ENCODE measurements at regions not wholly inside any gene's neighbourhood (a gene's known extent, or its start where the extent isn't known, plus 50 kb on each side); places are given as distances from the start of the nearest gene placed in this dataset.

DNA sequence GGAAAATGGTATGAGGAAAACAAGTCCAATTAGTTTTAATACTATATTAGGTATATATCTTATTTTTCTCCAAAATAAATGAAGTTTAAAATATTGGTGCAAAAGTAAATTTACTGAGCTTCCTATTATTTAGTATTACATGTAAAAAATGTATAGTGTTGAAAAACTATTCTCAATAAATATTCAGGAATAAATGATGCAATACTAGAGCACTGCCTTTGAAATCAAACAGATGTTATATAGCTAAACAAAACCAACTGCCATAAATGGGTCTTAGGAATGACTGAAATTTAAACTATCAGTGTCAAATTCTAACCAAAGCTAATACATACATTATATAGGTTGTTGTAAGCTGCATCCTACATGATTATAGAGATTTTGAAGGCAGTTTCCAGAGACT is 1434.0 kb upstream of the LRRTM3 start:
- DNase-seq: no peak

DNA sequence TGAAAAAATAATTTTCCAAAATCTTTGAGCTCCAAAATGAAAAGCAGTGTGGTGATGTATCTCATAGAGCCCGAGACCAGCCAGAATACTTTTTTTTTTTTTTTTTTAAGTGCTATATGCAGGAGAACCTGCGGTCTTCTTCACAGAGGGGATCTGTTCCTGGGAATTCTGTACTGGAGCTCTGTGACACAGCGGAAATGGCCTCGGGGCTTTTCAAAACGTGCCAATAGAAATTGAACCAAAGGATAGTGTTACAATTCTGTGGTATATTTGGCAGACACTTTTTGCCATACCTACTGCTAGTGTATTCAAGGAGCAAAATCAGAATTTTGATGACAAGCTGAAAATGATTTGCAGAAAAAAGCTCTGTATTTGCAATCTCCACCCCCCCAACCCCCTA is 1429.3 kb upstream of the LRRTM3 start:
- DNase-seq: no peak

DNA sequence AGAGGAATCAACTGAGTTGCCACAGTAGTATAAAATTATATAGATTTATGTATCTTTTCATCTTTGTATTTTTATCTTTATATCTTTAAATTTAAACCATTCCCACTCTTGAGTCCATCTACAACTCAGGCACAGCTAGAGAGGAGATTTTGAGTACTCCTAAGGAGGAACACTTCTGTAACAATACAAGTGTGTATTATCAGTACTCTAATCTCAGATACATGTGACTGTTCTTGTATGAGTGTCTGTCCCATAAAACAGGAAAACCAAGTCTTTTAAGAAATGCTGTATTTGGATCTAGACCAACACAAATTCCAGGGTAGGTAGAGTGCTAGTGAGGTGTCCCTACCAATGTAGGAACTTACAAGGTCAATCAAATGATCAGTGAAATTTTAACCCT is 1428.0 kb upstream of the LRRTM3 start:
- DNase-seq: no peak

DNA sequence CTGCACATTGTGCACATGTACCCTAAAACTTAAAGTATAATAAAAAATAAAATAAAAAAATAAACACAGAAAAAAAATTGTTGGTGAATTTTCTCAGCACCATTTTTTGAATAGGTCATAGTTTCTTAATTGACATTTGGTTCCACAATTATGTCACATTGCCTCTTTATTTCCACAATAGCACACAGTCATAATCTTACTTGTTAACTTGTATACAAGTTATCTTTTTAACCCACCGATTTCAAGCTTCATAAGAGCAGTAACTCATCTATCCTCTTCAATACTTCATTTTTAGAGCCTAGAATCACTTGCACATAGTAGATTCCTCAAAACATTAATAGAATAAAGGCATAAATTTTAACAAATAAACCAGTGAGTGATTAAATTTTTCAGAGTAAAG is 1425.1 kb upstream of the LRRTM3 start:
- no peak for DNase-seq

DNA sequence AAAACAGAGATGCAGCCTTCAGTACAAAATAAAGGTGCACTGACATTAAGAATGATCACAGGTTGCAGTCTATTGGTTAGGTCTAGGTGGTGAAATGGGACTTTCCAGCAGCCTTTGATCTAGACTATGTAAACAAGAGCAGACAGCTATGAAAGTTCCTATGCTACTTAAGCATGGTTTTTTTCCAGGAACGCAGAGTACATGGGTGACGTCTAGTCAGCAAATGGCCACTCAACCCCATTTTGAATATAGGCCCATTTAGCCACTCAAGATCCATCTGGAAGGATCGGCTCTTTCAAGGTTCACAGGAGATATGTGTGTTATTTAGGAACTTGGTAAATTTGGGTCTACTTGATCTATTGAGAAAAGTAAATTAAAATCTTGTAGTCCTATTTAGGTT is 1424.6 kb upstream of the LRRTM3 start:
- no peak for DNase-seq

DNA sequence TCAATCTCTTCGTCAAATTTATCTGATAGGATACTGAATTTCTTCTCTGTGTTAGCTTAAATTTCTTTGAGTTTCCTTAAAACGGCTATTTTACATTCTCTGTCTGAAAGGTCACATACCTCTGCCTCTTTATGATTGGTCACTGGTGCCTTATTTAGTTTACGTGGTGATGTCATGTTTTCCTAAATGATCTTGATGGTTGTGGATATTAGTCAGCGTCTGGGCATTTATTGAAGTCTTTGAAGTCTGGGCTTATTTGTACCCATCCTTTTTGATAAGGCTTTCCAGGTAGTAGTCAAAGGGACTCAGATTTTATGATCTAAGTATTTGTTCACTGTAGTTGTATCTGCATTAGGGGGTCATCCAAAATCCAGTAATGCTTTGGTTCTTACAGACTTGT is 1407.5 kb upstream of the LRRTM3 start:
- DNase-seq: no peak

DNA sequence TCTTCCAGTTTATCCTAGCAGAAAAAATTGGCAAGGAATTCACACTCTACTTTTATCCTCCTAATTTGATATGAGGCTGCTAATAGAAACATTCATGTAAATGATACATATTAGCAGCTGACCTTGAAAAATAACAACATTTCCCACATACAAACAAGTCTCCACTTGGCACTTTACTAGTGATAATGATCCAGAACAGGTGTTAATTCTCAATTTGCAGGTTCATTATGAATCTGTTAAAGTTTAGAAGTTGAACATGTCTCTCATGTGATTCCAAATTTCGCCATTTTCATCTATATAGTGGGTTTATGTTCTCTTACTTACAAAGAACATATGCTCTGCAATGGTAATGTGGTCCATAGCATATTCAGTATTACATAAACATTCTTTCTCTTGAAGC is 1396.8 kb upstream of the LRRTM3 start:
- no peak for DNase-seq

DNA sequence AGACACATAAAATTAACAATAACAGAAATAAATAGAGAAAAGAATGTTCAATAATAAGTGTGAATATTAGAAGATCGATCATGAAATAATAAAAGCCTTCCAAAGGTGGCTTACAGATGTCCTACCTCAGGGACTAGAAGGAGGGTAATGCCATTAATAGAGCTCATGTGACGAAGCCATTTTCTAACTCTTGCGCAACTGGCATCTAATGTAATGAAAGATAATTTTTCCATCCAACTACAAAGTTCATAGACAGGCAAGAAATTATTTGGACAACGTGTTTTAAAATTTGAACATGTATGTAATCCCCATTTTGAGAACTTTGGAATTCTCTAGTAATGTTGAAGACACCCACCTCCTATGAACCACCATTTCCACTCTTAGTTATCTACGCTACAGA is 1394.3 kb upstream of the LRRTM3 start:
- DNase-seq: no peak

DNA sequence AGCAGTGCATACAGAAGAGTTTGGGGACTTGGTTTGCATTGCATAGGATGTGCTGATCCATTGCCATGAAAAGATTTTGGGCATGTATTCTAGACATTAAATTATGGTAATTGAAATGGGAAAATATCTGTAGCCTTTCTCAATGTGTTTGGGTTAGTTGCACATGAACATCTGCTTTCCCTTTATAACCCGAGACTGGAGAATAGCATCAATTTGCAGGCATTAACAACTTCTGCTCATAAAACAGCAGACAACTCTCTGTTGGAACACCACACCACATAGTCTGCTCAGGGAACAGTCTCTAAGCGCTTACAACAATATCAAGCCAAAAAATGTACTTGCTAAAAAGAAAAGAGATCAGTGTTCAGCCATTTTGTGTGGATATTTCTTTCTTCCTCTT is 1391.1 kb upstream of the LRRTM3 start:
- no peak for DNase-seq

DNA sequence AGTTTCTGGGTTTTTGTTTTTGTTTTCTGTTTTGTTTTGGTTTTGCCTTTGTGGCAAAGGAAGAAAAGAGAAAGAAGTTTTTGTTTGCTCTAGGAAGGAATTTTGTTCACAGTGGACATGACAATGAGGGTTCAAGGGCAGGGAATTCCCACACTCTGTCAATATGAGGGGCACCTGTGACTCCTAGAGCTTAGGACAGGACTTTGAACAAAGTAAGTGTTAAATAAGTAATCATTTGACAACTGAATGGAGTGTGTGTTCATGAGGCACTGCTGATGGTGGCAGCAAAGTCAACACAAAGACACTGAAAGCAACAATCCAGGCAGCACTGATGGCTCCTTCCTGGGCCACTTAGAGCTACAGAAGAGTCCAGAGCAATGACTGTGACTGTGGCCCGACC is 1381.1 kb upstream of the LRRTM3 start:
- no peak for DNase-seq

DNA sequence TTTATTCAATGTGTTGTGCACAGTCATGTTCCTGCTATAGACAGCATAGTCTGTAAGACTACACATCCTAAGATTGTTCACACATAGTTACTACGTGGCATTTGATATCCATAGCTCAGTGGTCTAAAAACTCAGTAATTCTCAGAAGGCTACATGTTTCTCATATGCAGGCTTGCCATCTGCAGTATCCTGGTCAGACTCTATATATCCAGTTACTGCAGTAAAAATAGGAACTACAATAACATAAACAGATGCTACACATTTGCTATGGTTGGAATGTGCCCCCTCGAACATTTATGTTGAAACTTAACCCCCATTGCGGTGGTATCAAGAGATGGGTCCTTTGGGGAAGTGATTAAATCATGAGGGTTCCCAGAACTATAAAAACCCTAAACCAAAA is 1377.8 kb upstream of the LRRTM3 start:
- DNase-seq: no peak

DNA sequence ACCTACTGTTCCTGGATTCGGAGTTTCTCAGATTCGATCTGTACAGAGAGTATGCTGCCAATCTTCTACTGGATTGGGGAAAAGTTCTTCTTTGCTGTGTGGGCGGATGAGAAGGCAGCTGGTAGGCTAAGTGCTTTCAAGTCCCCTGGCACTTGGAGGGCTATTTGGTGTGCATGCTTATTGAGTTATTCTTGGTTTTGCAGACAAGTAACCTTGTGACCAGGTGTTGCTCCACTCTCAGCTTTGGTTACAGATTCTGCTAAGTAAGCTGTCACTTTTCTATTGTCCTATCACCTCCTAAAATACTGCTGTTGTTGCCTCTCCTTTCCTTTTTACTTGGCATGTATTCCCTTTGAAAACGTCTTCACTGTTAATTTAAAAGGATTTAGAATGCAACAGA is 1375.1 kb upstream of the LRRTM3 start:
- DNase-seq: no peak

DNA sequence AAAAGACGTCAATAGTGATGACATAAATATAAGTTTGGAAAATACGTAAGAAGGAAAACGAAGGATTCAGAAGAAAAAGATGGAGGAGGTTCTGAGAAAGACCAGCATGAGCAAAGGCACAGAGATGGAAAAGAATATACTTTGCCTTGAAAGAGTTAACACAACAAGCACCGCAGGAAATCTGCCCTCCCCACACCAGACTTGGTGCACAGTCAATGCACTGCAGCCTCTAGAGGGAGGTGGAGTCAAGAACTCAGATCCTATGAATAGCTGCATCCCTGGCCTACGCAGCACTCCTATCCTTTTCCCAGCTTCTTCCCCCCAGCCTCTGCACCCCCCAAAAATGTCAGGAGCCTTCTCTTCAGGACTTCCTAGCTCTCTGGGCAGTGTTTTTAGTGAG is 1370.6 kb upstream of the LRRTM3 start:
- no peak for DNase-seq

DNA sequence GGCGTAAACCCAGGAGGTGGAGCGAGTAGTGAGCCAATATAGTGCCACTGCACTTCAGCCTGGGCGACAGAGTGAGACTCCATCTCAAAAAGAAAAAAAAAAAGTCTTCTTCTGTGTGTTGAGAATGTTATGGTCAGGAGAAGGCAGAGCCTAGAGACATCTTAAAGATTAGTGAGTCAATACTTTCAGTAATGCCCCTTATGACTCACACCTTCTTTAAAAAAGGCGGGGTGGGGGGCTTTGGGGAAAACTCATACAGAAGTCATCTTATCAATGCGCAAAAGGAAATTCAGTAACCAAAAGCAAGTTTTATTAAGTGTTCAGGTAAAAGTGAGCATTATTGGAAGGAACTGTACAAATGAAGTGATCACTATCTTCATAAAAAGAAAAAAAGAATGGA is 1369.8 kb upstream of the LRRTM3 start:
- DNase-seq: no peak

DNA sequence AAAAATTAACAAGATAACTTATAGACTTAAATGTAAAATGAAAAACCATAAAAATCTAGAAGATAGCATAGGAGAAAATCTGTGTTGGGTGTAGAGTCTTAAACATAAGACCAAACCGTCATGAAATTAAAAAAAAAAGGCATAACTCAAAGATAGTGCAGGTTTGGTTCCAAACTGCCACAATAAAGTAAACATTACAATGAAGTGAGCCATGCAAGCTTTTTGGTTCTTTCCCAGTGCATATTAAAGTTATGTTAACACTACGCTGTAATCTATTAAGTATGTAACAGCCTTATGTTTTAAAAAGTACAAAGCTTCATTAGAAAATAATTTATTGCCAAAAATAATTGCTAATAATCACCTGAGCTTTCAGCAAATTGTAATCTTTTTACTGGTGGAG is 1366.5 kb upstream of the LRRTM3 start:
- DNase-seq: no peak

DNA sequence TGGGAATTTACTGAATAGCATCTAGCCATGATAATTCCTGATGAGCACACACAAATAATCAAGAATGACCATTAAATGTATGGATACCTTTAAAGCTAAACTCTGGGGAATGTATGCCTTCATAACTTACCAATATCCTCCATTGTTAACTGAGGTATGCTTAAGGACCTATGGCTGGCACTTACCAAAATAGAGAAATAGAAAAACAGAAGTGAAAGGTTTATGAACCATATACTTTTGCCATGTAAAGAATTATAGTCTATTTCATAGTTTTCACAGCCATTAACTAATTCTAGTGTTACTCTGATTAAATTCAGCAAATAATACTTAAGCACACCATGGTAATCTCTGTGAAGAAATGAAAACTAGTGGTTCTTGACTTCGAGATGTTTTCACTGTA is 1360.6 kb upstream of the LRRTM3 start:
- no peak for DNase-seq

DNA sequence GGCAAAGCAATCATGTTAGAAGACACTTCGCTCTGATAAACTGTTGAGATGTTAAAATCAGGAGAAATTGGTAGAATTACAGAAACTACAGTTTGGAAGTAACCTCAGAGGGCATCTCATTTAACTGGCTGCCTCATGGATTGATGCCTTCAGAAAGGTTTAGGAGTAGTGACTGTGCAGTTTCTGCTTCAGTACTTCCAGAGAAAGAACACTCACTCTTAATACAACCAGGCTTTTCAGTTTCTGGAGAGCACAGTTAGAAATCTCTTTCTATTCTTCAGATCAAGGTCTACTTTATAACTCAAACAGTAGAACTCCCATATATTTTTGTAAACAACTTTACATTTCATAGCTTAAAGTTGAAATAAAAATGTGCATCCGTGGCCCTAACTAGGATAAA is 1358.9 kb upstream of the LRRTM3 start:
- DNase-seq: no peak

DNA sequence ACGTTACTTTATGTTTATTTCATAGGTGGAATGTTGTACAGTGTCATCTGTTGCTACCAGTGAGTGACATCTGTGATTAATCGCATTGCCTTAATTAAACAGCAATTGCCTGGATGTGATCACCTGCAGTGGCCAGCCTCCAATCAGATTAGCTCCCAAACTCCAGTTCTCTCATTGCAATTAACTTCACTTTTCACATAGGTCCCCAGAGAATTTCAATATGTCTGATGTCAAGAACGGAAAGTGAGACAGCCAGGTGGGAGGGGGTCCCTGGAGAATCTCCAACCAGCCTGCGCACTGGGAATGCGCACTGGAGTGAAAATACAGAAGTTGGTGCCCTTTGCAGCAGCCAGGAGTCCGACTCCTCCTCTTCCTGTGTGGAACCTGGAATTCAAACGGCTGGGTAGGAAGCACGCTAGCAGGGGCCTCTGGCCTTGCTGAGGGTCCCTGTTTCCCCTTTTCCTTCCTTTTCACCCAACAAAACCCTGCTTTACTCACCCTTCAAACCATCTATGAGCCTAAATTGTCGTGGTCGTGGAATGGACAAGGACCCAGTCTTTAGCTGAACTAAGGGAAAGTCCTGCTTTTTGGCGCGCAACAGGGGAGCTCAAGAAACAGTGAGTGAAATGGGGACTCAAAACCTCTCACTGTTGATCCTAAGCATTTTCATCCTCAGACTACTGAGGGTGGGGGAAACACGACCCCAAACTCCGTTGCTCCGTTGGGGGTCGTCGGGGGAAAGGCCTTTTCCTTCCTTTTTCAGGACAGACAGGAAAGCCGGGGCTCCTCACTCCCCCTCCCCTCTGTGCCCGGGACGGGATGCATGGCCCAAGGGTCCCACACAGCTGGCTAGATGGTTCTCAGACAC is 1355.5 kb upstream of the LRRTM3 start:
- peak; percentile 8 for DNase-seq

DNA sequence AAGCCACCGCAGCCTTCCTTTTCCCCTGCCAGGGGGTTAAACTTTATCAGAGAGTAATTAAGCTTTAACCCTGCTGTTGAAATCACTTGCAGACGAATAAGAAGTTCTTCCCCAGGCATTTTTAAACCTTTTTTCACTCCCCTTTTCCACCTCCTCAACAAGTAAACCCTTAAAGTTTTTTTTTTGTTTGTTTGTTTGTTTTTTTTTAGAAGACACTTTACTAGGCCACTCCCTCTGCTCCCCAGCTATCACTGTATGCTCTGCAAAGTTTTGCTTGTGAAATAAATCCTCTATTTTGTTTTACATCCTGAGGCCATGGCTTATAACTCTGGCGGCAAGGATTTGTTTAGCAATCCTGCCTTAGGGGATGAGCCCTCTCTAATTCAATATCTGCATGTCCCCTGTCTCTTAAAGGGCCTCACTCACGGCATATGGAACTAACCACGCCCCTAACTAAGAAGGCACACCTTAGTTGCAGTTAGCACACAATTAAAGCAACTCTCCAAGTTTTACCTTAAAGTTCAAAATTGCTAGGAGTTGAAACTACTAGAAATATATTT is 1354.7 kb upstream of the LRRTM3 start:
- DNase-seq: no peak

DNA sequence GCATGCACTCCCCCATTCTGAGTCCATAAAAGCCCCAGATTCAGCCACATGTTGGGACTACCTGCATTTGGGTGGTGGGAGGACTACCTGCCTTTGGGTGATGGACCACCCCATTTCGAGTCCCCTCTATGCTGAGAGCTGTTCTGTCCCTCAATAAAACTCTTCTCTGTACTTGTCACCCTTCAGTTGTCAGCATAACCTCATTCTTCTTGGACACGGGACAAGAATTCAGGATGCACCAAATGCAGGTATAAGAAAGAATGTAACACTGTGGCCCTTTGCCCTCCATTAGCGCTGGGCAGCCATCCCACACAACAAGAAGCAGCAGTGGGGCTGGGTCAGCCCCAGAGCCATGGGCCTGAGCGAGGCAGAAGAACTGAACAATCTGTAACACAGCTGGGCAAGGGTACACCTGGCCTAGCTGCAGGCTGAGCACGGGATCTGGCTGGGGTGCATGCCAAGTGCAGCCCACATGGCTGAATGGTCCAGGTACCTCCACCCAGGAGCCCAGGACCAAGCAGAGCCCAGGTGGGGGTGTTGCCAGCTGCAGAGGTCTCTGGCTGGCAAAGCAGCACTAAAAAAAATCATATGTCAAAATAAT is 1344.3 kb upstream of the LRRTM3 start:
- no peak for DNase-seq

DNA sequence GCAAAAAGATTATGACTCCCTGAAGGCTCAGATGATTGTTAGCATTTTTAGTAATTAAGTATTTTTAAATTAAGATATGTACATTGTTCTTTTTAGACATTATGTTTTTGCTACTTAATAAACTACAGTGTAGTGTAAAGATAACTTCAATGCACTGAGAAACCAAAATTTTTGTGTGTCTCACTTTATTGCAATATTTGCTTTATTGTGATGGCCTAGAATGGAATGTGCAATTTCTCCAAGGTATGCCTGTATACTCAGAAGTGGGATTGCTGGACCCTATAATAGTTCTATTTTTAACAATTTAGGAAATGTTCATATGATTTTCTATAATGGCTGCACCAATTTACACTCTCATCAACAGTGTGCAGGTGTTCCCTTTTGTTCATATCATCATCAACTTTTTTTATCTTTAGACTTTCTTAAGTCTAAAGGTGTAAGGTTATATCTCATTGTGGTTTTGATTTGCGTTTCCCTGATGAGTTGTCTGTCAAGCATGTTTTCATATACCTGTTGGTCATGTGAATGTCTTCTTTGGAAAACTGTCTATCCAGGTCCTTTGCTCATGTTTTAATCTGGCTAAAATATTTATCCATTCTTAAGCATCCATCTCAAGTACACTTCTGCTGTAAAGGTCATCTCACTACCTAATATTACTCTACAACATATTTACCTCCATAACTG is 1323.5 kb upstream of the LRRTM3 start:
- no peak for DNase-seq

DNA sequence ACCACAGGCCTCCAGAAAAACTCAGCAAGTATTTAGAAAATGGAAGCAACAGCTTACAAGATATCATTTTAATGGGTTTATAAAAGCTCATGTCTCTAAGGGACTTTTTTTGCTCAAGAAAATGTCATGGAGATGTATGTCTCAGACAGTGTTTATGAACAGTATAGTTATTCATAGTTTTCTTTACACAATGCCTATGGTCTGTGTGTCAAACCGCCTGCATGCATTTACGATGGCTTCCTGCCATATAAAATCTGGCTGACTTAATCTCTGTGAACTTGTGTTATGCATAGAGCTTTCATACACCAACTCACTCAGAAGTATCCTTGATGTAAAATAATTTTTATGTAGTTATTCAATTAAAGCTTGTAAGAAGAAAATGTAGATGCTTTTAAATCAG is 1314.2 kb upstream of the LRRTM3 start:
- DNase-seq: no peak

DNA sequence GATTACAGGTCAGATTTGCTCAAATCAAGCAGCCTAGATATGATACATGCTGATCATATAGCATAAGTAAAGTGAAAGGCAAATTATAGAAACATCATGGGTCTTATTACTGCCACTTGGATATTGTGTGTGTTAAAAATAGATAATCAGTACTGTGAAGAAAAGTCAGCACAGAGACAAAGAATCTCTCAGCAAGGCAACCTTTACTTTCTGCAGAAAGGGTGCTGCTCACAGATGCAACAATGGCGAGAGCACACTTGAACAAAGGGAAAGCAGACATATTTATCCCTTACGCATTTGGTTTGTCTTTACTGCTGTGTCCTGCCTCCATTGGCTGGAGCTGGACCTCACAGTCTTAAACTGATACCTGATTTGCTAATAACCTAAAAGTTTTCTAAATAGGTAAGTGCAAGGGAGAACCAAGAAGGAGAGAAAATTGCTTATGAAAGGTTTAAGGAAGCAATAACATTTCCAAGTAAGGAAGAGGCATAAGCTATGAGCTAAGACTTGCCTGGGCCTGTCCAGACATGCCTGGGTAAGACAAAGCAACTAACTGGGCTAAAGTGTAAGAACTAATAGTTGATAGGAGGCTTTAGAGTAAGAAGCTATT is 1310.8 kb upstream of the LRRTM3 start:
- DNase-seq: no peak

DNA sequence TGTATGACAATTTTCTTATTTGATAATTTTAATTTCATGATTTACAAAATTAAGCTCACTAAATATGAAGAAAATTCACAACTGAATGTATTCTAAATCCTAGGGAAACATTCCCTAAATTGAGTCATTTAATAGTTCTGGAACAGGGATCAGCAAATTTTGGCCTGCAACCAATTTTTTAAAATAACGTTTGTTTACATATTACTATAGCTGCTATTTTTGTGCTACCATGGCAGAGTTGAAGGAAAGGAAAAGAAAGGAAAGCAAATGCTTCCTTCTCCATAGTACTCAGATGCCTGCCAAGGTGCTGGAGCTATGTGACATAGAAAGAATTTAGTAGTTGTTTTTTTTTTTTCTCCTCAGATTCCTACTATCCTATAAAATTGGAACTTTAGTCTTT is 1307.7 kb upstream of the LRRTM3 start:
- no peak for DNase-seq
